Ecto neural progenitor cell (in vitro differentiated cells): ENCODE measurements at regions not wholly inside any gene's neighbourhood (a gene's known extent, or its start where the extent isn't known, plus 50 kb on each side); places are given as distances from the start of the nearest gene placed in this dataset.
"Not testable (repeated sequence)": the region's sequence is repeated elsewhere in the genome, so short reads cannot be mapped to it uniquely, and the experiment has no call there.

Experiments used
- DNase-seq: peaks from one replicate; pipeline ENCODE4 v3.0.0-alpha.2; 2018; ENCODE audit warnings: low spot score

- no peak for DNase-seq
Measured at GRCh38 chr11:23564370-23564769, 704.1 kb upstream of the CCDC179 start.

DNA sequence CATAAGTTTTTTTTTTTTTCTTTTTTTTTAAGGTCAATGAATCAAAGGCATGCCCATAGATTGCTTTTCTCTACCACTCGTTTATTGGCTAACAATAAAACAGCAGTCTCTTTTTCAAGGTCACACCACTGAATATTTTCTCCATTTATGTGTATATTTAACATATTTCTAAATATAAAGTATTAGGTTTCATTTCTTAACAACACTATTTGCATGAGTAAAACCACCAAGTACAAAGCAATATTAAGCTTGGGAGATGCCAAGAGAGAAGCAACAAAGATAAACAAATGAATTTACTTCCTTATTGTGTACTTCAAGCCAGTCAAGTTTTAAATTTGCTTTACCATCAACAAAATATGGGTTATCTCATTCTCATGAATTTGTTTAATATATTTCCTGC is 708.9 kb upstream of the CCDC179 start:
- no peak for DNase-seq

GRCh38 chr11:23569547-23569946 is 709.3 kb upstream of the CCDC179 start:
- DNase-seq: no peak

- no peak for DNase-seq
Measured at GRCh38 chr11:23570828-23571227, 710.6 kb upstream of the CCDC179 start.

DNA sequence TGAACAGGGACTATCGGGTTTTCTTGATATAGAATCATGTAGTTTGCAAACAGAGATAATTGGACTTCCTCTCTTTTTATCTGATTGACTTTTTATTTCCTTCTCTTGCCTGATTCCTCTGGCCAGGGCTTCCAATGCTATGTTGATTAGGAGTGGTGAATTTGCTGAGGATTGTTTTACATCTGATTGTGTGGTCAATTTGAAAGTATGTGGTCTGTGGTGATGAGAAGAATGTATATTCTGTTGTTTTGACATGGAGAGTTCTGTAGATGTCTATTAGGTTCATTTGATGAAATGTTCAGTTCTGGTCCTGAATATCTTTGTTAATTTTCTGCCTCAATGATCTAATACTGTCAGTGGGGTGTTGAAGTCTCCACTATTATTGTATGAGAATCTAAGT is 713.2 kb upstream of the CCDC179 start:
- no peak for DNase-seq

GRCh38 chr11:23574149-23574548 is 713.9 kb upstream of the CCDC179 start:
- no peak for DNase-seq

DNA sequence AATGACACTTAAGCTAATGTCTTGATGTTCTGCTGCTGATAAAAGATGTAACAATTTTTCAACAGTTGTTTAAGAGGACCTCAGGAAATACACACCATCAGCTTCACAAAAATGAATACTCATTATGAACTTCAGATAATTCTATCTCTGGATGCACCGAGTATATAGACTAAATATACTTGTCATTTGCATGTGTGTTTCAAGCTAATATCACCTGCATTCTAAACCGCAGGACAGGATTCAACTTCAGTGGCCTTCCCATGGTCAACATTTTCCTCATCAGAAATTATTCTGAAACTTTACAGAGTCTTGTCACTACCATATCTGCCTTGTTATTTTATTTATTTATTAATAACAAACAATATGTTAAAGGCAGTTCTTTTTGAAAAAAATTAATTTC is 717.0 kb upstream of the CCDC179 start:
- no peak for DNase-seq

GRCh38 chr11:23585416-23586104 is 725.3 kb upstream of the CCDC179 start:
- DNase-seq: no peak

GRCh38 chr11:23586173-23586572 is 725.9 kb upstream of the CCDC179 start:
- no peak for DNase-seq

DNA sequence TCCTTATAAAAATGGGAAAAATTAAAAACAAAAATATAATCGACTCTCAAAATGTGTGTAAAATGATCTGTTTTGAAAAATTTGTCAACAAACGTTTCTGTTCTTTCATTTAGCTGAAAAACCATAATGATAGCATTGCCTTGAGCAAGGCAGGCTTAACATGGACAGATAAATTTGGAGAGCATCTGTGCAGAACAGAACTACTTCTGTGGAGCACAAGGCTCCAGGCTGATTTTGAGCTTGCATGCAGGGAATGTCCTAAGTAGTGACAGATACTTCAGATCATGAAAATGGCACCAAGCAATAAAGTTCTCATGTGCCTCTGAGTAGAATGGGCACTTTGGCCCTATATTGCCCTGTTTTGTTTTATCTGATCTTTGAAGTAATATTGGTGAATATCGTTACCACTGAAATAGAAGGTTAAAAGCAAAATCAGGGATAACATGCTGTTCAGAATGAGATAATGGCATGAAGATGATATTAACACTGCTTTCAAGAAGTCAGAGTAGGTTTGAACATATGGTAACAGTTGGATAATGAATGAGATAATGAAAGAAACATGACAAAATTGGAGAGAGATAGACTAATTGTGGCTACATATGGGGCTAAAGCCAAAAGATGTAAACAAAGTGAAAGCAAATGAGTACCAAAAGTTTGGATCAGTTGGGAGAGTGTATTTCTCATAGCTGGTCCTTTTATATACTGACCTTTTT is 730.5 kb upstream of the CCDC179 start:
- DNase-seq: no peak

DNA sequence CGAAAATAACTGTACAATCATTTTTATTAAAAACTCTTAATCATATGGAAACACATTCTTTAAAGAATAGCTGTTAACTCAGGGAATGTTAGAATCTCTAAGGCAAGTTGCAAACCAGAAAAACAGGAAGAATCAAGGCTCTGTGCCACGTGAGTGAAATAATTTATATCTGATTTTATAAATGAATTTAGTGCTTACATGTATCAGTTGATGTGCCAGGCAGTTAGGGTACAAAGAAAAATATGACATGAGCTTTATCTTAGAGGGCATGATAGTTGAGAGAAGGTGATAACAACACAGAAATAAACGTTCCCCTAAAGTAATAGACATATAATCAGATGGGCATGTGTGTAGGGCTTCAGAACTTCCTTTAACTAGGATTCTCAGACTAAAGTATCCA is 734.5 kb upstream of the CCDC179 start:
- no peak for DNase-seq

DNA sequence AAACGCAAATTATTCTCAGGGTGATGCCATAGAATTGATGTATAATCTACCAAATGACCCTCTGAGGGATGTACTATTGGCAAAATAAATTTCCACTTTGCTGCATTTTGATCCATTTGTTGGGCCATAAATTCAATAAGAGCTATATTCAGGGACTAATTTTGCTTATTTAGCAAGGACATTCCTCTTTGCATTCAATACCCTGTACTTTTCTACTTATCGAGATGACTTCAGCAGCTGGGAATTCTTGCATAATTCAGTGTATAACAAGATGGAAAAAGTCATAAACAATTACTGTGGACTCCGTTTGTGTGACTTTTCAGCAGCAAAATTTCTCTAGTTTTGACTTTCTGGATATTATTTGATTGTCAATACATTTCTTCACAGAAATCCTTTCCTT is 744.7 kb upstream of the CCDC179 start:
- no peak for DNase-seq

- DNase-seq: no peak
Measured at GRCh38 chr11:23606191-23606590, 745.9 kb upstream of the CCDC179 start.

GRCh38 chr11:23611726-23612125 is 751.5 kb upstream of the CCDC179 start:
- DNase-seq: no peak

DNA sequence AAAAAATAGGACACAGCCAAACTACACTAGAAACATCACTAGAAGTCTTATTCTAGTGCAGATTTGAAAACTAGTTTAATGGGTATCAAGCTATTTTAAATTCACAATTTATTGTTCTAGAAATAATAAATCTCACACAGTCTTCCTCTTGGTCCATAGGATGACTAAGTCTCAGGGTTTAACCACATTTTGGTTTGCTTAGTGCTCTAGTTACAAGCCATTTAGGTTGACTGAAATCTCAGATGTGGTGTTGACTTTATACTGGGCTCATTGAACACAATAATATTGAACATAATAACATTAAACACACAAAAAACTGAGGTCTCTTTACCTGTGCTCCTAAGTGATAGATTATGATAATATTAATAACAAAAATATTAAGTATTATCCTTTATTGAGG is 760.3 kb upstream of the CCDC179 start:
- DNase-seq: no peak

- no peak for DNase-seq
Measured at GRCh38 chr11:23632293-23632692, 772.0 kb upstream of the CCDC179 start.

DNA sequence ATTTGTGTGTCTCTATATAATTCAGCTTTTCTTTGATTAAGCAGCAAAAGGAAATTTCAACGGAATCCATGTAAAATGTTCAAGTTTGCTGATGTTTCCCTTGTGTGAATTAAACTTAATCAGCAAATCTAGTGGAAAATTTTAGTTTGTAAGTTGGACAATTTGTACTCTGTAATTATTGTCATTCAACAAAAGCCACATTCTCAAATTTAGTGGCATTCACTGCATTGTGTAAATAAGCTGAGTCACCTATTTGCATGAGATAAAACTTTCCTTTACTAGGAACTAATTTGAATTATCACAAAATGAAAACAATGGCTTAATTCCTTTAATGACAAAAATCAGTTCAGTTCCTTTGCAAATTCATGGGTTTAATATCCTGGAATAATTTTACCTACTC is 784.2 kb upstream of the CCDC179 start:
- no peak for DNase-seq

DNA sequence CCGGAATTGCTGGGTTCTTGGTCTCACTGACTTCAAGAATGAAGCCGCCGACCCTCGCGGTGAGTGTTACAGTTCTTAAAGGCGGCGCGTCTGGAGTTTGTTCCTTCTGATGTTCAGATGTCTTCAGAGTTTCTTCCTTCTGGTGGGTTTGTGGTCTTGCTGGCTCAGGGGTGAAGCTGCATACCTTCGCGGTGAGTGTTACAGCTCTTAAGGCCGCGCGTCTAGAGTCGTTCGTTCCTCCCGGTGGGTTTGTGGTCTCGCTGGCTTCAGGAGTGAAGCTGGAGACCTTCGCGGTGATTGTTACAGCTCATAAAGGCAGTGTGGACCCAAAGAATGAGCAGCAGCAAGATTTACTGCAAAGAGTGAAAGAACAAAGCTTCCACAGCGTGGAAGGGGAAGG is 792.1 kb upstream of the CCDC179 start:
- DNase-seq: not testable (repeated sequence)

DNA sequence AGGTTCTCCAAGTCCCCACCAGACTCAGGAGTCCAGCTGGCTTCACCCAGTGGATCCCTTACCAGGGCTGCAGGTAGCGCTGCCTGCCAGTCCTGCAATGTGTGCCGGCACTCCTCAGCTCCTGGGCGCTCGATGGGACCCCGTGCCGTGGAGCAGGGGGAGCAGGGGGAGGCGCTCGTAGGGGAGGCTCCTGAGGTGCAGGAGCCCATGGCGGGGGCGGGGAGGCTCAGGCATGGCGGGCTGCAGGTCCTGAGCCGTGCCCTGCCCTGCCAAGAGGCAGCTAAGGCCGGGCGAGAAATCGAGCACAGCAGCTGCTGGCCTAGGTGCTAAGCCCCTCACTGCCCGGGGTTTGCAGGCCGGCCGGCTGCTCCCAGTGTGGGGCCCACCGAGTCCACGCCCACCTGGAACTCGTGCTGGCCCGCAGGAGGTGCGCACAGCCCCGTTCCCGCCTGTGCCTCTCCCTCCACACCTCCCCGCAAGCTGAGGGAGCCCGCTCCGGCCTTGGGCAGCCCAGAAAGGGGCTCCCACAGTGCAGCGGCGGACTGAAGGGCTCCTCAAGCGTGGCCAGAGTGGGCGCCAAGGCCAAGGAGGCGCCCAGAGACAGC is 792.9 kb upstream of the CCDC179 start:
- no peak for DNase-seq

GRCh38 chr11:23668324-23668723 is 808.0 kb upstream of the CCDC179 start:
- no peak for DNase-seq

- no peak for DNase-seq
Measured at GRCh38 chr11:23673366-23673765, 813.1 kb upstream of the CCDC179 start.

DNA sequence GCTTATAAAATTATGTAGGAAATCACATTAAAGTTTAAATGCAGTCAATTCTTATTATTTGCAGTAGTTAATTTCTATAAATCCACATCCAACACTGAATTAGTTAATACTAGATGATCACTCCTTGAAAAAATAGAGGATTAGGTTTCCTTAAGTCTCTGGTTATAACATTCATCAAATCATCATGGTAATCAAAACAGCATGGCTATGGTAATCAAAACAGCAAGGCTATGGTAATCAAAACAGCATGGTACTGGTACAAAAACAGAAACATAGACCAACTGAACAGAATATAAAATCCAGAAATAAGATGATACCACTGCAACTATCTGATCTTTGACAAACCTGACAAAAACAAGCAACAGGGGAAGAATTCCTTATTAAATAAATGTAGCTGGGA is 814.6 kb upstream of the CCDC179 start:
- no peak for DNase-seq

DNA sequence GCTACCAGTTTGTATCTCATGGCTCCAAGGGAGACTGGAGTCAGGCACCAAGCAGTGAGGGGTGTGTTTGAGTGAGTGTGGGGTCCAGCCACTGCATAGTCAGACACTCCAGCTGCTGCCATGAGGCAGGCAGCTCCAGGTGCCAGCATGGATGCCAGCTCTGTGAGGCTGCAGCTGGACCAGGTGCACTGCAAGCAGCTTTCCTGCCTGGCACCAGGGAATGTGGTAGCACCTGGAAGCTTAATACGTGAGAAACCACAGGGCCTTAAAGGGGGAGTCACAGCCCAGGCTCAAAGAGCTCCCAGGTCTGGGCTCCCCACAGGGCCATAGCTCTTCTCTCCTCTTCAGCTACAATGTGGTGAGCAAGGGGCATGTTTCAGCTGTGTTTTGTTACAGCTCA is 817.8 kb upstream of the LUZP2 start:
- DNase-seq: no peak

DNA sequence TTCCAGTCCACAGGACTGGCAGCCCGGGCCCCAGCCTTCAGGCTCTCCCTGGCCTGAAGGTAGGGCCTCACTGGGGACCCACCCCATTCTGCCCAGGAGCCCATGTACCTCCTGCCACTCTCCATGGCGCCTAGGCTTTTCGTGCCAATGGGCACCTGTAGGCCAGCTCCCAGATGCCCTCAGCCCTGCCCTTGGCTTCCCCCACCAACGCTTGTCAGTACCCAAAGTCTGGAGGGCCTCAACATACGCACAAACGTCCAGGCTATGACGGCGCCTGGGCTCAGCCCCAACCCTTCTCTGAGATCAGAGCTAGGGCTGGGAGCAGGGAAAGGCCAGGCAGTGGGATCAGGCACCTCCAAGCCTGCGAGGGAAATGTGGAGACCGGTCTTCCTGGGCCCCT is 816.9 kb upstream of the LUZP2 start:
- DNase-seq: no peak
